ENCODE measurements at regions not wholly inside any gene's neighbourhood (a gene's known extent, or its start where the extent isn't known, plus 50 kb on each side); places are given as distances from the start of the nearest gene placed in this dataset.
"Not testable (repeated sequence)": the region's sequence is repeated elsewhere in the genome, so short reads cannot be mapped to it uniquely, and the experiment has no call there.

DNA sequence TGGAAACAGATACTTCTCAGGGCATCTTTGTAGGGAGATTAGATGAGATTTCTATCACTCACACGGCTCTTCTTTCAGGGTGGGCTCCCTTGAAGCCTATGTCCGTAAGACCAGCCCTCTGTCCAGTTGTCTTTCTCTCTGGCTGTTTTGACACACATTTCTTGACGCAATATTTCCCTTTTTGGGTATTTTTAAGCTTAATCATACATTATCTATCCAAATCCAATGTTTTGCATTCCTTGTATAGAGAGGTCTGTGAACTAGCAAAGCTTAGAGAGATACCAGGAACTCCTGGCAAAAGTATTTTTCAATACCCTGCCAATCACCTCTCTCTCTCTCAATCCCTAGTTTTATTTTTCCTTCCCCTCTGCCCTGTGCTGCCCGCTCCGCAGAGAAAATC is 79.3 kb downstream of the EOMES start:
- Histone ChIP-seq H3K4me3 (ENCODE audit: low read depth, low read length) (no peak overlapping the region), H3K9me3 (no peaks in the 10 kb centered on the region), H3K36me3 (no peaks in the 10 kb centered on the region), H3K4me1 (no peaks in the 10 kb centered on the region), H3K27me3 (no peaks in the 10 kb centered on the region)
- TF ChIP-seq, protein P1, sequence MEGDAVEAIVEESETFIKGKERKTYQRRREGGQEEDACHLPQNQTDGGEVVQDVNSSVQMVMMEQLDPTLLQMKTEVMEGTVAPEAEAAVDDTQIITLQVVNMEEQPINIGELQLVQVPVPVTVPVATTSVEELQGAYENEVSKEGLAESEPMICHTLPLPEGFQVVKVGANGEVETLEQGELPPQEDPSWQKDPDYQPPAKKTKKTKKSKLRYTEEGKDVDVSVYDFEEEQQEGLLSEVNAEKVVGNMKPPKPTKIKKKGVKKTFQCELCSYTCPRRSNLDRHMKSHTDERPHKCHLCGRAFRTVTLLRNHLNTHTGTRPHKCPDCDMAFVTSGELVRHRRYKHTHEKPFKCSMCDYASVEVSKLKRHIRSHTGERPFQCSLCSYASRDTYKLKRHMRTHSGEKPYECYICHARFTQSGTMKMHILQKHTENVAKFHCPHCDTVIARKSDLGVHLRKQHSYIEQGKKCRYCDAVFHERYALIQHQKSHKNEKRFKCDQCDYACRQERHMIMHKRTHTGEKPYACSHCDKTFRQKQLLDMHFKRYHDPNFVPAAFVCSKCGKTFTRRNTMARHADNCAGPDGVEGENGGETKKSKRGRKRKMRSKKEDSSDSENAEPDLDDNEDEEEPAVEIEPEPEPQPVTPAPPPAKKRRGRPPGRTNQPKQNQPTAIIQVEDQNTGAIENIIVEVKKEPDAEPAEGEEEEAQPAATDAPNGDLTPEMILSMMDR (IDR thresholded peaks at IDR 0.05; ENCODE audit: low read depth, low read length): no peak
- DNase-seq: no peak

DNA sequence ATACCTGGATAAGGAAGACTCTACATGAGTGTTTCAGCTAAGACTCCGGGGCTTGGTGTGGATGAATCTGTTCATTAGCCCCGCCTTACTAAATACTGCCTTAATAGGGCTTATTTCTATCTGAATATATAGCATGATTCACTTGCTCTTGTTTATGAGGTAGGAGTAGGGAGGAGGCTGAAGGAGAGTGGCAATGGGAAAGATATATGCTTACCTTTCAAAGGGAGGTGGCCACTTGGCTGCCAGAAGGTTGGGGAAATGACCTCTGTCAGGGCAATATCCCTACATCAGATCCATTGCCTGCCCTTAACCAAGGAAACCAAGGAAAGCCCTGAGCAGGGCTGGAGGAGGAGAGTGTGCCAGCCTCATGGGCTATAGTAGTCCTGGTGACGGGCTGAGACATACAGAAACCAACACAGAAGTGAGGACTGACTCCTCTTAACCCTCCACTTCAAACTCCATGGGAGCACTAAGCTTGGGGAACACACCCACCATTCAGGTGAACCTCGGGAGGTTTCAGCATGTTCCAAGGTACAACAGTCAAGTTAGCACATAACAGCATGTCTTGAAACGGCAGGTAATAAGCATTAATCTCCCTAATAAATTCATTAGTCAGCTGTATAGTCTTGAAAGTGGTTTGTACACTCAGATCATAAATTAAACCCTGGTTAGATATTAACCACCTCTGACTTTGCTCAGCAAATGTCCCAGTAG is 80.1 kb downstream of the EOMES start:
- Histone ChIP-seq H3K9me3 (no peaks in the 10 kb centered on the region), H3K36me3 (no peaks in the 10 kb centered on the region)

DNA sequence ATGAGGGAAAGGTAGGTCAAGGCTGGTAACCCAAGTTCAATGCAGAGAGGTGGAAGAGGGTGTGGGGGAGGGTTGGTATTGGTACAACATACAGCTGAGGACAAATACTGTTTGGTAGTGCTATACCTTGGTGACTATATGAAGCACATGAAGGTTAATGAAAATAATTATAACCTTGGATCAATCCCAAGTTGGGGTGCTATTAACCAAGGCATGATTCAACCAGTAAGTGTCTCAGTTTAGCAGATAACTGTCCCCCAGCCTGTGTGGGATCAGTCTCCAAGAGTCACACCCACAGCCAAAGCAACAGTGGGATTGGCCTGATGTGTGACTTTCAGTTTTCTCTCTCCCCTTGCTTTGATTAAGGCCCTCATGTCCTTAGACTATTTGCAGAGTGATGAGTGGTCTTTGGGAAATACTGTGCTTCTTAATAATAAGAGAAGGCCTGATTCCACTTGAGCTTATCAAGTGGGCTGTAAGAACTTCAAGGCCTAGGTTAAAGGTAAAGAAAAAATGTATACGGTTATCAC is 80.8 kb downstream of the EOMES start:
- Histone ChIP-seq H3K4me3 (ENCODE audit: low read depth, low read length) (no peak overlapping the region), H3K9me3 (no peaks in the 10 kb centered on the region), H3K27me3 (no peaks in the 10 kb centered on the region), H3K36me3 (no peaks in the 10 kb centered on the region), H3K4me1 (no peaks in the 10 kb centered on the region)
- TF ChIP-seq, protein P1 (IDR thresholded peaks at IDR 0.05; ENCODE audit: low read depth, low read length): no peak
- no peak for DNase-seq

More for the DNA sequence above, 80.1 kb downstream of the EOMES start:
- TF ChIP-seq, protein P1 (IDR thresholded peaks at IDR 0.05; ENCODE audit: low read depth, low read length): no peak
- no peak for DNase-seq
- Histone ChIP-seq H3K27me3 (no peaks in the 10 kb centered on the region), H3K4me1 (no peaks in the 10 kb centered on the region), H3K4me3 (ENCODE audit: low read depth, low read length) (no peak overlapping the region)

DNA sequence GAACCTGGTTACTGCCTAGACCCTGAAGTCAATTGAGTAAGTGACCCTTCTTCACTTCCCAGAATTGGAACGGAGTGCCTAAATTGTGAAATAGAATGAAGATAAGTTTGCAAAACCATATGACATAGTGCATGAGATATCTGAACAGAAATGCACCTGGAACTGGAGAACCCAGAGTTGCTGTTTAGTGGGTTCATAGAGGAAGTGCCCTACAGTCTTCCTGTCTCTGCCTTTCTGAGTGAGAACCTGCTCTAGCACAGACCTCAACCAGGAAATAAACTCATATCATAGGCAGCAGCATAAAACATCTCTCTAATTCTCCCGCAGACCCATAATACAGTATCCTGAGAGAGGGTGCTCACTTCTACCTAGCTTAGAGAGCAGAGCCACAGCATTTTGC is 82.9 kb downstream of the EOMES start:
- Histone ChIP-seq H3K9me3 (no peaks in the 10 kb centered on the region), H3K4me3 (ENCODE audit: low read depth, low read length) (no peak overlapping the region), H3K4me1 (no peaks in the 10 kb centered on the region), H3K27me3 (no peaks in the 10 kb centered on the region), H3K36me3 (no peaks in the 10 kb centered on the region)
- no peak for DNase-seq
- TF ChIP-seq, protein P1 (IDR thresholded peaks at IDR 0.05; ENCODE audit: low read depth, low read length): no peak

DNA sequence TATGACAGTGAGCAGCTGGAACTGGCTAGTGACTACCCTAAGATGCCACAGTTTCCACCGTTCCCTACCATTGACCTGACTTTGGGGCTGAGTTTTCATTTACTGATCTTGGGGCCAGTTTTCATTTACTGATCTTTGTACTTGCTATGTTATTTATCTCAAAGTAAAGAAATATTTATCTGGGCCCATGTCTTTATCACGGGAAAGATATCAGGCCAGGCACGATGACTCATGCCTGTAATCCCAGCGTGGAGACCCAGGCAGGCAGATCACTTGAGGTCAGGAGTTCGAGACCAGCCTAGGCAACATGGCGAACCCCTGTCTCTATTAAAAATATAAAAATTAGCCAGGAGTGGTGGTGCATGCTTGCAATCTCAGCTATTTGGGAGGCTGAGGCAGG is 83.5 kb downstream of the EOMES start:
- TF ChIP-seq, protein P1 (IDR thresholded peaks at IDR 0.05; ENCODE audit: low read depth, low read length): no peak
- no peak overlapping the region for H3K4me3 ChIP-seq (ENCODE audit: low read depth, low read length)
- H3K9me3 ChIP-seq: no peaks in the 10 kb centered on the region
- no peaks in the 10 kb centered on the region for H3K36me3 ChIP-seq
- H3K4me1 ChIP-seq: no peaks in the 10 kb centered on the region
- no peak for DNase-seq
- H3K27me3 ChIP-seq: no peaks in the 10 kb centered on the region

DNA sequence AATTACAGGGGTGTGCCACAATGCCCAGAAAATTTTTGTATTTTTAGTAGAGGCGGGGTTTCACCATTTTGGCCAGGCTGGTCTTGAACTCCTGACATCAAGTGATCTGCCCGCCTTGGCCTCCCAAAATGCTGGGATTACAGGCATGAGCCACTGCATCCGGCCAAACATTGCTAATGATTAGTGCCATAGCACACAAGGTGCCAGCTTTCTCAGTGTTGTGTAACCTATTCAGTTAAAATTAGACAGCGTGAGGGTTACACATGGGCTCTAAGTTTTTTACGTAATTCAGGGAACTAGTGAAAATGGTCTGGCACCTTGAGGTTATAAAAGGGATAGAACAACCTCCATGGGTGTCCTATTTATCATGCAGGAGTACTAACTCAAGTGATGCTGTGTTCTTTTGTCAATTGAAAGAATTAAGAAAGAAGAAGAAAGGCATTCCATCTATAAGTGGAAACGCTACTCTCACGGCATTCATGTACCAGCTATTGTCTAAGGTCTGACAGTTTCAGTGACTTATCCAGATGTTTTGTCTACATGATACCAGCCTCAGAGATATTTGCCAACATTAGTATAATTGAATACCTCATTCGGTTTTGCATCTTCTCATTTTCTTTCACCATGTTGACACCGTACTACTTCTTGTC is 84.7 kb downstream of the EOMES start:
- TF ChIP-seq, protein P1 (IDR thresholded peaks at IDR 0.05; ENCODE audit: low read depth, low read length): no peak
- H3K4me1 ChIP-seq: no peaks in the 10 kb centered on the region
- no peak overlapping the region for H3K4me3 ChIP-seq (ENCODE audit: low read depth, low read length)
- no peaks in the 10 kb centered on the region for H3K27me3 ChIP-seq
- no peaks in the 10 kb centered on the region for H3K36me3 ChIP-seq
- no peaks in the 10 kb centered on the region for H3K9me3 ChIP-seq
- DNase-seq: no peak

DNA sequence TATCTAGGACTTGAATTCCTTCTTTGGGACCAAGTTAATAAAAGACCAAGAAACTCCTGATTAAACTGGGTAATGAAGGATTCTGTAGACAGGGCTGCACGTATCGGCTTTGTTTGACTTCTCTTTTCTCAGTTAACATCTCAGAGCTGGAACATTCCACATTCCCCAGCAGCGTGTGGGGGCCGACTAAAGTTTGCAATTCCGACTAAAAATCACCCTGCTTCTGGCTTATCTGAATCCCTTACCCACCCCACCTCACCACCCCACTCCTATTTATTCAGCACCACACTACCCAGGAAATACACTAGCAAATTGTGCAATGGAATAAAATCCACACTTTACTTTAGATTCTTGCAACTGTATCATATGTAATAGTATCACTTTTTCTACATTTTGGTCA is 87.1 kb downstream of the EOMES start:
- H3K4me1 ChIP-seq; H3K27me3 ChIP-seq; H3K36me3 ChIP-seq; DNase-seq; H3K9me3 ChIP-seq; H3K4me3 ChIP-seq (ENCODE audit: low read depth, low read length): not testable (repeated sequence)
